DMS 273 treated with DMSO at 0.1 percent for 48 hours (cell line): ENCODE measurements at regions not wholly inside any gene's neighbourhood (a gene's known extent, or its start where the extent isn't known, plus 50 kb on each side); places are given as distances from the start of the nearest gene placed in this dataset.

Experiments used
- DNase-seq: peaks from one replicate; lab custom pipeline; 2025; lab: John Stamatoyannopoulos, UW

GRCh38 chr13:79084802-79085424, 321.1 kb downstream of the RBM26 start:
- DNase-seq = no peak

- DNase-seq = no peak
Measured at GRCh38 chr13:79081942-79082341, 324.1 kb downstream of the RBM26 start.

DNA sequence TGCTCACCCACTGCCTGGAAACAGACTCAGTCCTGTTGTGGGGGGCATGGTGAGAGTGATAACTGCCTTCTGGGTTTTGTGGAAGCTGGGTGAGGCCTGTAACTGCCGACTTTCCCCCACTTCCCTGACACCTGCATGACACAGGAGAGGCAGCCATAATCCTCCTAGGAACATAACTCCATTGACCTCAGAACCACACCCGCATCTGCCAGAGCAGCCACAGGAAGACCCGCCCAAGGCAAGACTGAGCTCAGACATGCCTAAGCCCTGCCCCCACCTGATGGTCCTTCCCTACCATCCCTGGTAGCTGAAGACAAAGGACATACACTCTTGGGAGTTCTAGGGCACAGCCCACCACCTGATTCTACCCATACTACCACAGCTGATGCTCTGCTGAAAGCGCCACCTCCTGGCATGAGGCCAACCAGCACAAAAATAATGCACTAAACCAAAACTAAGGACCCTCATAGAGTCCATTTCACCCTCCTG, 326.7 kb downstream of the RBM26 start:
- DNase-seq = no peak

- DNase-seq = no peak
Measured at GRCh38 chr13:79075703-79076102, 330.4 kb downstream of the RBM26 start.

DNA sequence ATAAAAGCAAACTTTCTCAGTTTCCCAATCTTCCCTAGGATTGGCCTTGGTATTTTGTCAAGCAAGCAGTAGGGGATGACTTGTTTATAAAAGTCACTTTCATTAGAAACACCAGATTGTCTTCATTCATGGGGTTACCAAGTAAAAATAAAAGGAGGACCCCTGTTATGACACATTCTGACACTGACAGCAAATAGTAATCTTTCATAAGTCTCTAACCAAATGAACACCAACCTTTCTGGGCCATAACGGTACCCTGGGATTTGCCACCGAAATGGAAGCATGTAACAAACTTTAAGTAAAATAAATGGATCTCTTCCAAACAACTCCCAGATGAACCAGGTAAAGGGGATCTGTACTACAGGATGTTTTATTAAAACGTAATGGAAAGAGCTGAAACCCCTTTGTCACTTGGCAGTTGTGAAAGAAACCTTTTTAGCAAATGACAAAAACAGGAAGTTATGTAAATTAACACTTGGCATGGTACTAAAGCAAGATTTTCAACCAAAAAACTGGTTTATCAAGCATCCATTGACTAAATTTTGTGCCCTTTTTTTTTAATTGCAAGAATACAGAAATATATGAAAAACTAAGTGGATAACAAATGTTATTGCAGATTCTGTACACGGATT, 335.6 kb downstream of the RBM26 start:
- no peak for DNase-seq

DNA sequence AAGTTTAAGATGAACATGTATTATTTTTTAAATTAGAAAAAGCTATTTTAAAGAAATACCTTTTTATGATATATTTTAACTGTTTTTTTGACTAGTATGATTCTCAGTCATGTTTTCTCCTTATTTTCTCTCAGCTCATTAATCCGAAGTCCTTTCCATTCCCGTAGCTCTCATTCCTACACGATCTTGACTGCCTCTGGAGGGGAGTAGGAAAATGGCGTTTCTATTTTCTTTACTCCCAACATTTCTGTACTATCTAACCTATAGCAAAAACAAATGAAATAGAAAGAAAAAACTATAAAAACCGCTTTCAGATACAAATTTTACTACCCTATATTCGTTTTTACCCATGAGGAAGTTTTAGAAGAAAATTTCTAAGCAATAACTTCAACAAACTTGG, 343.8 kb downstream of the RBM26 start:
- no peak for DNase-seq

- no peak for DNase-seq
Measured at GRCh38 chr13:79060216-79060615, 345.8 kb downstream of the RBM26 start.

- DNase-seq = no peak
Measured at GRCh38 chr13:79056706-79057105, 349.3 kb downstream of the RBM26 start.

- no peak for DNase-seq
Measured at GRCh38 chr13:79051472-79051871, 354.6 kb downstream of the RBM26 start.

DNA sequence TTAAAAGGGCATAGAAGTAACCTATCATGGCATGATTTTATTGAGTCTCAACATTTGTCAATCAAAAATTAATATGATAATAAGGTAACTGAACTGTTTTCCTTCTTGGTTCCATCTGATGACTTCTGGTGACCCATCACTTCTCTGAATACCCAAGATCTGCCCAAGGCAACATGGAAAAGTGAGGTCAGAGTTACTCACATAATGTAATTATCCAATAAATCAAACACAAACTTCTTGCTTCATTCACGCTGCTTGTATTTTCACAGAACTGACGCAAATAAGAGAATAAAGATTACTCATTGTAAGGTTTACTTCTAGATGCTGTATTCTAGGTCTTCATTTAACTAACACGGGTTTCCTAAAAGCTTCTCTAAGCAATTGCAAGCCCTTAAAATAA, 361.6 kb downstream of the RBM26 start:
- DNase-seq = no peak

DNA sequence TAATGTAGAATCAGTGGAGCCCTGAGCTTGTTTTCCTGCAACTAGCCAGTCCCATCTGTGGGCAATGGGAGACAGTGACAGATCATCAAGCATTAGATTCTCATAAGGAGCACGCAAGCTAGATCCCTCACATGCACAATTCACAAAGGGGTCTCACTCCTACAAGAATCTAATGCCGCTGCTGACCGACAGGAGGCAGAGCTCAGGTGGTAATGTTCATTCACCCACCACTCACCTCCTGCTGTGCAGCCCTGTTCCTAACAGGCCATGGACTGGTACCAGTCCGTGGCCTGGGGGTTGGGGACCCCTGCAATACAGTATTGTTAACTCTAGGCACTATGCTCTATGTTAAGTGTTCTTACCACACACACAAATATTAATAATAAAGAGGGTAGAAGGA, 362.8 kb downstream of the RBM26 start:
- no peak for DNase-seq

GRCh38 chr13:79037197-79037596, 368.9 kb downstream of the RBM26 start:
- DNase-seq = no peak

DNA sequence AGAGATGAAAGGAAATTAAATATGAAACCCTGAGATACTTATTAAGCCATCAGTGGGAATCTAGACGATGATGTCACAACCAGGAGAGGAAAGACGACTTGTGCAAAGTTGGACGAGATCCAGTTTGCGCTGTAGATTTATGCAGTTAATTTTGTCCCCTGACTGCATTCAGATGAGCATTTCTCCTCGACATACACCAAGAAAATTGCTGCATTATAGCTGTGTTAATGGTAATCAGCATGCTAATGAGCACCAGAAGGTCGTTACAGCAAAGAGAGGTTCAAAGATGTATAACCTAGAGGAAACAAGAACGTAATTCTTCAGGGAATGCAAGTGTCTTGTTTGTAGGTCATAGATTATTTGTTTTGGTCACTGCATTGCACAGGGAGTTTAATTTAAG, 371.7 kb downstream of the RBM26 start:
- DNase-seq = no peak

DNA sequence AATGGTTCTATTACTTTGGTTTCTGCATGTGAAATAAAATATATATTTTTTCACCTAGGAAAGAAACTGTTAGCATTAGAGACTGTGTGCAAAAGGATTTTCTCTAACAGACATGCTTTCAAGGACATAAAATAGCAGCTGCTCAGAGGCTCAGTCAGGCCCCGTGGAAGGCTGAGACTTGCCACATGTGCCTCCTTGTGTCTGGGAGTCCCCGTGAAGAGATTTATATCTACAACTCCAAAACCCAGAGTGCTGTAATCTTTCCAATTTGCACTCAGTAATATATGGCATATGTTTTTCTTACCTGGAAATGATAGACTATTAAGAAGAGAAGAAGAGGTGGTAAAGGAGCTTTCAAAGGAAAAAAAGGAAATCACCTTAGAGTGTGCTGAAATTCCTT, 371.6 kb upstream of the OBI1 start:
- DNase-seq = no peak

DNA sequence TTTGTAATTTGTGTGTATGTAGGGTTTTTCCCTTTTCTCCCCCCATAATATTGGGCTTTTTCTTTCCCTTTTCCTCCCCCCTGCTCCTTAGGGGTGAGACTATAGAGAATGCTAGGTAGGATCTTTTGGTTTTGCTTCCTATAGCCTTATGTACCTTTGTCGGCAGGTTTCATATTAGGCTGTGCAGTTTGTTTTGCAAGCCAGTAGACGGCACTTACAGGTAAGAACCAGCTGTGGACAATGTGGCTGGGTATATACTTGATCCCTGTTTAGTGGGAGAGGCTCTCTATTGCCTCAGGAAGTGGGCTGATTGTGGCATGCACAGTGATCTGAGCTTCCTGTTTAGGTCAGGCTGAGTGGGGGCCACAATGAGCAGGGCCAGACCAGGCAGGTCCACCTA, 359.2 kb upstream of the OBI1 start:
- no peak for DNase-seq

DNA sequence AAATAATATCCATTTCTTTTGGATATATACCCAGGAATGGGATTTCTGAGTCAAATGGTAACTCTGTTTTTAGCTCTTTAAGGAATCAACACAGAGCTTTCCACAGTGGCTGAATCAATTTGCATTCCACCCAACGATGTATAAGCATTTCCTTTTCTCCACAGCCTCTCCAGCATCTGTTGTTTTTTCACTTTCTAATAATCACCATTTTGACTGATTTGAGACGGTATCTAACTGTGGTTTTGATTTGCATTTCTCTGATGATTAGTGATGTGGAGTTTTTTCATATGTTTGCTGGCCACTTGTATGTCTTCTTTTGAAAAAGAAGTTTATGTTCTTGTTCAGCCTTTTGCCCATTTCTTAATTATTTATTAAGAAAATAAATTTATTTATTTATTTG, 352.2 kb upstream of the OBI1 start:
- DNase-seq = no peak

- DNase-seq = no peak
Measured at GRCh38 chr13:79003989-79004898, 345.3 kb upstream of the OBI1 start.

GRCh38 chr13:78999494-78999893, 340.5 kb upstream of the OBI1 start:
- DNase-seq = no peak

GRCh38 chr13:78998630-78999315, 339.8 kb upstream of the OBI1 start:
- DNase-seq = no peak

DNA sequence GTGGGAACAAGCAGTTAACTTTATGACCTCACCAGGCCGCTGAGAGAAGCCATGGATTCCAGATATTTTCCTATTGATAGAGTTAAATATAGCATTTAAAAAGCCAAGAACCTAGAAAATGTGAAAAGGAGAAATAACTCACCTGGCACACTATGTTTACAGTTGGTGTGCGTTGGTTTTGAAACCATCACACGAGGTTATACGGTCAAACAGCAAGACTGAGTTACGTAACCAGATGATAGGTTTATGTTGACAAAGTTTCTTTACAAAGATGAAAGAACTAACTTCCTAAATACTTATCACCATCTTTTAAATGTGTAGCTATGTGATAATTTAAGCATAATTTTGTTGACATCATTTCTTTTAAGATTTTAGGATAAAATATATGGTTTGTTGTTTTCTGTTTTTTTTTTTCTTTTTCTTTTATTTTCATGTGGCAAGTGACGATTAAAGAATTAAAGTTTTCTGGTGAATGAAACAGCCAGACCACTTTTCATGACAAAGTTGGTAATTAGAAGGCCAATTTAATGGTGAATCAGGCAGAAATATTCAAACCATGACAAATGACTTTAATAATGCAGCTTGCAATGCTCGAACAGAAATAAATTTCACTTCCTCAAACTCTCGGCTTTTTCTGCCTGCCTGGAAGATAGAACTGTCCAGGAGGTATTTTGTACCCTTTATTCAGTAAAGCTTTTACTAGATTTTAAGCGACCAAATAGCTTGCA, 339.1 kb upstream of the OBI1 start:
- no peak for DNase-seq

- no peak for DNase-seq
Measured at GRCh38 chr13:78993792-78994191, 334.8 kb upstream of the OBI1 start.

GRCh38 chr13:78981913-78982312, 323.0 kb upstream of the OBI1 start:
- DNase-seq = no peak
